ENCODE measurements at regions not wholly inside any gene's neighbourhood (a gene's known extent, or its start where the extent isn't known, plus 50 kb on each side); places are given as distances from the start of the nearest gene placed in this dataset.

DNA sequence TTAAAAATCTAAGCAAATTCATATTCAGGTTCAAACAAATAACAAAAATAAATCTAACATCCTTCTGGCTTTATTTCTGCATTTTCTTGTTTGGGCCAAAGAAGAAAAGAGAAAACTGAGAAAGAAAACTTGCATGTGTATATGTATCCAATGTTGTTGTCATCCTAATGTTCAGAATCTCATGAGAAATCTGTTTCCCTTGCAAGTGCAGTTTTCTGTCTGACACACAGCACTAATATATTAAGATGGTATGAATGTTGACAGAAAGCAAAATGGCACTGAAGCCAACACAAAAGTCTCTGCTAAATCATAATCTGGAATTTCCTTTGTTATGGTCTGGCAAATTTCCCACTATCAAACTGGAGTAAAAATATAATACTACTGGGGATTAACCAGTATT lies 235.9 kb downstream of the HGF start:
- Histone ChIP-seq H2AK5ac (ENCODE audit: low read length) (no peak overlapping the region), H3K23ac (ENCODE audit: low read length) (no peak overlapping the region), H3K9ac (ENCODE audit: low read length) (no peak overlapping the region), H3K27me3 (ENCODE audit: insufficient read depth, low read length) (no peaks in the 10 kb centered on the region), H3K27ac (ENCODE audit: low read depth, low read length) (no peak overlapping the region), H4K8ac (ENCODE audit: low read depth, low read length) (no peak overlapping the region), H3K4me1 (ENCODE audit: control insufficient read depth in 1 of 2, insufficient read depth in 2 of 2, low read length in 2 of 2) (no peaks in the 10 kb centered on the region), H3K18ac (ENCODE audit: low read length) (no peak overlapping the region), H3K14ac (ENCODE audit: low read length) (no peak overlapping the region), H2BK12ac (ENCODE audit: low read length) (no peak overlapping the region), H3K79me2 (ENCODE audit: control insufficient read depth, insufficient read depth, low read length, poor library complexity) (no peaks in the 10 kb centered on the region), H2BK5ac (ENCODE audit: low read depth, low read length, poor library complexity) (no peak overlapping the region), H3K36me3 (ENCODE audit: control insufficient read depth in 1 of 2, insufficient read depth in 2 of 2, low read length in 2 of 2) (no peaks in the 10 kb centered on the region), H4K91ac (ENCODE audit: low read depth, low read length) (no peak overlapping the region), H3K79me1 (ENCODE audit: low read length) (no peaks in the 10 kb centered on the region), H2AFZ (ENCODE audit: insufficient read depth, low read length, poor library complexity) (no peak overlapping the region), H3K9me3 (ENCODE audit: insufficient read depth, low read depth, low read length) (no peaks in the 10 kb centered on the region), H3K4ac (ENCODE audit: low read depth, low read length) (no peak overlapping the region), H3K4me3 (ENCODE audit: low read depth, low read length) (no peak overlapping the region), H4K12ac (ENCODE audit: low read depth, low read length) (no peak overlapping the region), H2BK120ac (ENCODE audit: insufficient read depth, low read length, poor library complexity) (no peak overlapping the region), H3K4me2 (ENCODE audit: low read length) (no peak overlapping the region)
- no peak for DNase-seq

DNA sequence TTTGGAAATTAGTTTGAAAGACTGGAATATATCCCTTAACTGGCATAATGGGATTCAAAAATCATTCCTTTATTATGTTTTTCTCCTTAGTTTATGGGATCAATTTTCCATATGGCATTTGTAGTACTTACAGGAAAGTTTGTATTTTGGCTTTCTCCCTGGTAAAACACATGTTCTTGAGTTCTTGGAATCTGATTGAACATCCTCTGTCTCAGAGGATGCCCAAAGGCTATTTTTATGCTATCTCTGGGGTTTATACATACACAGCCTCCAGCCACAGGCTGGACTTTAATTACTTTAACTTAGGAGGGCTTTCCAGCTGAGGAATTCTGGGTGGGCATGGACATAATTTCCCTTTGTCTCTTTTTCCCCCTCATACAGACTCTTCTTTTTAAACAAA lies 236.4 kb downstream of the HGF start:
- Histone ChIP-seq H3K9me3 (ENCODE audit: insufficient read depth, low read depth, low read length) (no peaks in the 10 kb centered on the region), H3K27ac (ENCODE audit: low read depth, low read length) (no peak overlapping the region), H4K12ac (ENCODE audit: low read depth, low read length) (no peak overlapping the region), H2AFZ (ENCODE audit: insufficient read depth, low read length, poor library complexity) (no peak overlapping the region), H2BK5ac (ENCODE audit: low read depth, low read length, poor library complexity) (no peak overlapping the region), H3K79me2 (ENCODE audit: control insufficient read depth, insufficient read depth, low read length, poor library complexity) (no peaks in the 10 kb centered on the region), H4K8ac (ENCODE audit: low read depth, low read length) (no peak overlapping the region), H3K79me1 (ENCODE audit: low read length) (no peaks in the 10 kb centered on the region), H3K4ac (ENCODE audit: low read depth, low read length) (no peak overlapping the region), H3K27me3 (ENCODE audit: insufficient read depth, low read length) (no peaks in the 10 kb centered on the region), H3K23ac (ENCODE audit: low read length) (no peak overlapping the region), H3K4me1 (ENCODE audit: control insufficient read depth in 1 of 2, insufficient read depth in 2 of 2, low read length in 2 of 2) (no peaks in the 10 kb centered on the region), H4K91ac (ENCODE audit: low read depth, low read length) (no peak overlapping the region), H3K18ac (ENCODE audit: low read length) (no peak overlapping the region), H2AK5ac (ENCODE audit: low read length) (no peak overlapping the region), H3K9ac (ENCODE audit: low read length) (no peak overlapping the region), H3K36me3 (ENCODE audit: control insufficient read depth in 1 of 2, insufficient read depth in 2 of 2, low read length in 2 of 2) (no peaks in the 10 kb centered on the region), H2BK12ac (ENCODE audit: low read length) (no peak overlapping the region), H3K14ac (ENCODE audit: low read length) (no peak overlapping the region), H2BK120ac (ENCODE audit: insufficient read depth, low read length, poor library complexity) (no peak overlapping the region), H3K4me2 (ENCODE audit: low read length) (no peak overlapping the region), H3K4me3 (ENCODE audit: low read depth, low read length) (no peak overlapping the region)
- no peak for DNase-seq

DNA sequence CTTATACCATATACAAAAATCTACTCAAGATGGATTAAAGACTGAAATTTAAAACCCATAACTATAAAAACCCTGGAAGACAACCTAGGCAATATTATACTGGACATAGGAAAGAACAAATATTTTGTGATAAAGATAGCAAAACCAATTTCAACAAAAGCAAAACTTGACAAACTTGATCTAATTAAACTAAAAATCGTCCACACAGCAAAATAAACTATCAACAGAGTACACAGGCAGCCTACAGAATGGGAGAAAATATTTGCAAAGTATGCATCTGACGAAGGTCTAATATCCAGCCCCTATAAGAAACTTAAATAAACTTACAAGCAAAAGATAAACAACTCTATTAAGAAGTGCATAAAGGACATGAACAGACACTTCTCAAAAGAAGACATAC lies 240.1 kb downstream of the HGF start:
- no CpG with 5 or more reads among the region's 2 CpGs for WGBS (ENCODE audit: extremely low coverage, insufficient coverage, insufficient read length)
- no peaks in the 10 kb centered on the region for H3K79me2 ChIP-seq (ENCODE audit: control insufficient read depth, insufficient read depth, low read length, poor library complexity)
- no peak overlapping the region for H2BK12ac ChIP-seq (ENCODE audit: low read length)
- H3K14ac ChIP-seq (ENCODE audit: low read length): no peak overlapping the region
- no peak overlapping the region for H2AFZ ChIP-seq (ENCODE audit: insufficient read depth, low read length, poor library complexity)
- H4K8ac ChIP-seq (ENCODE audit: low read depth, low read length): no peak overlapping the region
- no peaks in the 10 kb centered on the region for H3K36me3 ChIP-seq (ENCODE audit: control insufficient read depth in 1 of 2, insufficient read depth in 2 of 2, low read length in 2 of 2)
- H3K27ac ChIP-seq (ENCODE audit: low read depth, low read length): no peak overlapping the region
- no peaks in the 10 kb centered on the region for H3K9me3 ChIP-seq (ENCODE audit: insufficient read depth, low read depth, low read length)
- no peak overlapping the region for H4K12ac ChIP-seq (ENCODE audit: low read depth, low read length)
- H3K4ac ChIP-seq (ENCODE audit: low read depth, low read length): no peak overlapping the region
- H3K18ac ChIP-seq (ENCODE audit: low read length): no peak overlapping the region
- no peak overlapping the region for H2AK5ac ChIP-seq (ENCODE audit: low read length)
- no peak overlapping the region for H2BK5ac ChIP-seq (ENCODE audit: low read depth, low read length, poor library complexity)
- no peak overlapping the region for H3K4me2 ChIP-seq (ENCODE audit: low read length)
- no peak for DNase-seq
- H2BK120ac ChIP-seq (ENCODE audit: insufficient read depth, low read length, poor library complexity): no peak overlapping the region
- no peaks in the 10 kb centered on the region for H3K27me3 ChIP-seq (ENCODE audit: insufficient read depth, low read length)
- no peak overlapping the region for H3K4me3 ChIP-seq (ENCODE audit: low read depth, low read length)
- no peak overlapping the region for H3K23ac ChIP-seq (ENCODE audit: low read length)
- H3K79me1 ChIP-seq (ENCODE audit: low read length): no peaks in the 10 kb centered on the region
- H4K91ac ChIP-seq (ENCODE audit: low read depth, low read length): no peak overlapping the region
- H3K4me1 ChIP-seq (ENCODE audit: control insufficient read depth in 1 of 2, insufficient read depth in 2 of 2, low read length in 2 of 2): no peaks in the 10 kb centered on the region
- no peak overlapping the region for H3K9ac ChIP-seq (ENCODE audit: low read length)

DNA sequence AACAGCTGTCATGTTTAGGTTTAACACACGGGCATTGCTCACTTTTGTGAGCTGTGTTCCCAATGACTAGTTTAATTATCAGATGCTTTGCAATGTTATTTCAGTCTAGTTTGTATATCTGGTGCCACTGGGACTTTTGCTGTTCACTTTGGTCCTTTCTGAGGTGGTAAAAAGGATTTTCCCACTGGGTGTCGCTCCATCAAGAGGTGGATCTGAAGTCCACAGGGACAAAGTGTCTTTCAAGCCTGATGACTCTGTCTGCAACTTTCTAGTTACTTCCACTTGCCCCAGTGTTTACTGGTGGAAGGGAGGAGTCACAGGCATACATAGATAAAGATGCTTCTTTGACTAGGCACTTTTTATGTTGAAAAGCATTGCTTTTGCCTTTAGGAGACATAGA lies 242.2 kb downstream of the HGF start:
- Histone ChIP-seq H3K4ac (ENCODE audit: low read depth, low read length) (no peak overlapping the region), H2BK12ac (ENCODE audit: low read length) (no peak overlapping the region), H4K91ac (ENCODE audit: low read depth, low read length) (no peak overlapping the region), H3K9me3 (ENCODE audit: insufficient read depth, low read depth, low read length) (no peaks in the 10 kb centered on the region), H2AK5ac (ENCODE audit: low read length) (no peak overlapping the region), H2BK120ac (ENCODE audit: insufficient read depth, low read length, poor library complexity) (no peak overlapping the region), H3K4me3 (ENCODE audit: low read depth, low read length) (no peak overlapping the region), H3K79me2 (ENCODE audit: control insufficient read depth, insufficient read depth, low read length, poor library complexity) (no peaks in the 10 kb centered on the region), H3K9ac (ENCODE audit: low read length) (no peak overlapping the region), H3K18ac (ENCODE audit: low read length) (no peak overlapping the region), H3K4me1 (ENCODE audit: control insufficient read depth in 1 of 2, insufficient read depth in 2 of 2, low read length in 2 of 2) (no peaks in the 10 kb centered on the region), H3K4me2 (ENCODE audit: low read length) (no peak overlapping the region), H3K27ac (ENCODE audit: low read depth, low read length) (no peak overlapping the region), H2AFZ (ENCODE audit: insufficient read depth, low read length, poor library complexity) (no peak overlapping the region), H3K27me3 (ENCODE audit: insufficient read depth, low read length) (no peaks in the 10 kb centered on the region), H3K23ac (ENCODE audit: low read length) (no peak overlapping the region), H3K36me3 (ENCODE audit: control insufficient read depth in 1 of 2, insufficient read depth in 2 of 2, low read length in 2 of 2) (no peaks in the 10 kb centered on the region), H3K14ac (ENCODE audit: low read length) (no peak overlapping the region), H2BK5ac (ENCODE audit: low read depth, low read length, poor library complexity) (no peak overlapping the region), H4K8ac (ENCODE audit: low read depth, low read length) (no peak overlapping the region), H4K12ac (ENCODE audit: low read depth, low read length) (no peak overlapping the region), H3K79me1 (ENCODE audit: low read length) (no peaks in the 10 kb centered on the region)
- no peak for DNase-seq
- no CpG with 5 or more reads among the region's 2 CpGs for WGBS (ENCODE audit: extremely low coverage, insufficient coverage, insufficient read length)

DNA sequence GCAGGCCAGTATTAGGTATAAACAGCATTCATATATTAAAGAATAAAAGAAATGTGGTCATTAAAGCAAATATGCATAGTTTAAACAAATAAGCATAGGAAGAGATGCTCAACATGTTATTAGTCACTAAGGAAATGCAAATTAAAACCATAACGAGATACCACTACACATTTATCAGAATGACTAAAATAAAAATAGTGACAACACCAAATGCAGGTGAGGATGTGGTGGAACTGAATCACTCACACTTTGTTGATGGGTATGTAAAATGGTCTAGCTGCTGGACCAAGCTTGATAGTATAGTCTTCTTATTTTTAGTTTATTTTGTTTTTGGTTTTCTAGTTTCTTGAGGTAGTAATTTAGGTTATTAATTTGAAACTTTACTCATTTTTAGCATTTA lies 242.9 kb downstream of the HGF start:
- H3K27ac ChIP-seq (ENCODE audit: low read depth, low read length): no peak overlapping the region
- no peak overlapping the region for H3K4me2 ChIP-seq (ENCODE audit: low read length)
- no peak overlapping the region for H3K23ac ChIP-seq (ENCODE audit: low read length)
- H2BK12ac ChIP-seq (ENCODE audit: low read length): no peak overlapping the region
- no peaks in the 10 kb centered on the region for H3K4me1 ChIP-seq (ENCODE audit: control insufficient read depth in 1 of 2, insufficient read depth in 2 of 2, low read length in 2 of 2)
- no peak overlapping the region for H2BK120ac ChIP-seq (ENCODE audit: insufficient read depth, low read length, poor library complexity)
- no peak for DNase-seq
- no peak overlapping the region for H4K12ac ChIP-seq (ENCODE audit: low read depth, low read length)
- no peaks in the 10 kb centered on the region for H3K36me3 ChIP-seq (ENCODE audit: control insufficient read depth in 1 of 2, insufficient read depth in 2 of 2, low read length in 2 of 2)
- H3K9ac ChIP-seq (ENCODE audit: low read length): no peak overlapping the region
- H2BK5ac ChIP-seq (ENCODE audit: low read depth, low read length, poor library complexity): no peak overlapping the region
- H3K4ac ChIP-seq (ENCODE audit: low read depth, low read length): no peak overlapping the region
- H3K79me1 ChIP-seq (ENCODE audit: low read length): no peaks in the 10 kb centered on the region
- H4K91ac ChIP-seq (ENCODE audit: low read depth, low read length): no peak overlapping the region
- H3K4me3 ChIP-seq (ENCODE audit: low read depth, low read length): no peak overlapping the region
- no peak overlapping the region for H2AFZ ChIP-seq (ENCODE audit: insufficient read depth, low read length, poor library complexity)
- H3K18ac ChIP-seq (ENCODE audit: low read length): no peak overlapping the region
- no peaks in the 10 kb centered on the region for H3K27me3 ChIP-seq (ENCODE audit: insufficient read depth, low read length)
- no peak overlapping the region for H2AK5ac ChIP-seq (ENCODE audit: low read length)
- H3K14ac ChIP-seq (ENCODE audit: low read length): no peak overlapping the region
- no peak overlapping the region for H4K8ac ChIP-seq (ENCODE audit: low read depth, low read length)
- H3K79me2 ChIP-seq (ENCODE audit: control insufficient read depth, insufficient read depth, low read length, poor library complexity): no peaks in the 10 kb centered on the region
- no CpG with 5 or more reads among the region's 1 CpG for WGBS (ENCODE audit: extremely low coverage, insufficient coverage, insufficient read length)
- no peaks in the 10 kb centered on the region for H3K9me3 ChIP-seq (ENCODE audit: insufficient read depth, low read depth, low read length)
